ENCODE measurements at regions not wholly inside any gene's neighbourhood (a gene's known extent, or its start where the extent isn't known, plus 50 kb on each side); places are given as distances from the start of the nearest gene placed in this dataset.

DNA sequence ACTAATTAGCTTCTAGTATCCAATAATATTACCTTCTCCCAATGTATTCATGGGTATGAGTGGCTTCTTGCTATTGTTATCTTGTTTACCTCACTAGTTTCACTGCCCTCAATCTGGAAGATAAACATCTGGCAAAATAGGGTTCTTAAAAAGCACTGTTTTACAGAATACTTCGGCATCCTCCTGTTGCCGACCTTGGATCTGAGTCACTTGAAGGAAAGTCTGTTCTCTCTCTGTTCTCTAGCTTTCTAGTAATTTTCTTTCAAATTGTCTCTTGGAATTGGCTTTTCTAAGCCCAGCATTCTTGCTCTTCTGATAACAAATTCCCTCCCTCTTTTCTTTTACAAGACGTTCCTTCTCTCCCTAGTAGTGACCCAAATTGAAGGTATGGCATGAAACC, 189.5 kb downstream of the KITLG start:
- TF ChIP-seq, protein P1, sequence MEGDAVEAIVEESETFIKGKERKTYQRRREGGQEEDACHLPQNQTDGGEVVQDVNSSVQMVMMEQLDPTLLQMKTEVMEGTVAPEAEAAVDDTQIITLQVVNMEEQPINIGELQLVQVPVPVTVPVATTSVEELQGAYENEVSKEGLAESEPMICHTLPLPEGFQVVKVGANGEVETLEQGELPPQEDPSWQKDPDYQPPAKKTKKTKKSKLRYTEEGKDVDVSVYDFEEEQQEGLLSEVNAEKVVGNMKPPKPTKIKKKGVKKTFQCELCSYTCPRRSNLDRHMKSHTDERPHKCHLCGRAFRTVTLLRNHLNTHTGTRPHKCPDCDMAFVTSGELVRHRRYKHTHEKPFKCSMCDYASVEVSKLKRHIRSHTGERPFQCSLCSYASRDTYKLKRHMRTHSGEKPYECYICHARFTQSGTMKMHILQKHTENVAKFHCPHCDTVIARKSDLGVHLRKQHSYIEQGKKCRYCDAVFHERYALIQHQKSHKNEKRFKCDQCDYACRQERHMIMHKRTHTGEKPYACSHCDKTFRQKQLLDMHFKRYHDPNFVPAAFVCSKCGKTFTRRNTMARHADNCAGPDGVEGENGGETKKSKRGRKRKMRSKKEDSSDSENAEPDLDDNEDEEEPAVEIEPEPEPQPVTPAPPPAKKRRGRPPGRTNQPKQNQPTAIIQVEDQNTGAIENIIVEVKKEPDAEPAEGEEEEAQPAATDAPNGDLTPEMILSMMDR (IDR thresholded peaks at IDR 0.05): no peak
- TF ChIP-seq POLR2A (IDR thresholded peaks at IDR 0.05): no peak
